ENCODE measurements at regions not wholly inside any gene's neighbourhood (a gene's known extent, or its start where the extent isn't known, plus 50 kb on each side); places are given as distances from the start of the nearest gene placed in this dataset.

DNA sequence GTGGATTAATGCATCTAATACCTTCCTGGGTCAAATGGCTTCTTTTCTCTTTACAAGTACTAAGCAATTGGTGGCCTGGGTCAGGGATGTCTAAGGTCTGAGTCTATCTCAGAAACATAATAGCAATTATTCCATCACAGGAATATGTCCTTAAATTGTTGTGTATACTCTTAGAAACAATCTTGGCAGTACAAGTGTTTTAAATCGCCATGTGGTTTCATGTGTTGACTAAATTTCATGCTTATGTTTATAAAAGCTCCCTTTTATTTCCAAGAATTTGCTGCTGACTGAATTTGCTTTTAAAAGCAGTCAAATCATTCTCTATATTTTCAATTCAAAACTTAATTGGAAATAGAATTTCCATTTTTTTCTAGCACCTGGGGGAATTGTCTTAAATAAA is 125.3 kb upstream of the PACRGL start:
- WGBS, 2 donors: 70 to 83% methylated on average over 1 of the region's 1 CpG
- TF ChIP-seq, protein P1, sequence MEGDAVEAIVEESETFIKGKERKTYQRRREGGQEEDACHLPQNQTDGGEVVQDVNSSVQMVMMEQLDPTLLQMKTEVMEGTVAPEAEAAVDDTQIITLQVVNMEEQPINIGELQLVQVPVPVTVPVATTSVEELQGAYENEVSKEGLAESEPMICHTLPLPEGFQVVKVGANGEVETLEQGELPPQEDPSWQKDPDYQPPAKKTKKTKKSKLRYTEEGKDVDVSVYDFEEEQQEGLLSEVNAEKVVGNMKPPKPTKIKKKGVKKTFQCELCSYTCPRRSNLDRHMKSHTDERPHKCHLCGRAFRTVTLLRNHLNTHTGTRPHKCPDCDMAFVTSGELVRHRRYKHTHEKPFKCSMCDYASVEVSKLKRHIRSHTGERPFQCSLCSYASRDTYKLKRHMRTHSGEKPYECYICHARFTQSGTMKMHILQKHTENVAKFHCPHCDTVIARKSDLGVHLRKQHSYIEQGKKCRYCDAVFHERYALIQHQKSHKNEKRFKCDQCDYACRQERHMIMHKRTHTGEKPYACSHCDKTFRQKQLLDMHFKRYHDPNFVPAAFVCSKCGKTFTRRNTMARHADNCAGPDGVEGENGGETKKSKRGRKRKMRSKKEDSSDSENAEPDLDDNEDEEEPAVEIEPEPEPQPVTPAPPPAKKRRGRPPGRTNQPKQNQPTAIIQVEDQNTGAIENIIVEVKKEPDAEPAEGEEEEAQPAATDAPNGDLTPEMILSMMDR (IDR thresholded peaks at IDR 0.05): no peak
- no peak for TF ChIP-seq POLR2A (IDR thresholded peaks at IDR 0.05)
- Histone ChIP-seq H3K9me3 (no peaks in the 10 kb centered on the region), H3K4me3 (no peak overlapping the region), H3K36me3 (no peaks in the 10 kb centered on the region), H3K27ac (no peak overlapping the region), H3K4me1 (no peaks in the 10 kb centered on the region), H3K27me3 (no peaks in the 10 kb centered on the region)
- intact Hi-C loops (cut with DNase I): no loop called here
- no peak for DNase-seq

- Histone ChIP-seq H3K4me1 (no peaks in the 10 kb centered on the region), H3K27me3 (no peaks in the 10 kb centered on the region), H3K36me3 (no peaks in the 10 kb centered on the region), H3K27ac (no peak overlapping the region), H3K4me3 (no peak overlapping the region), H3K9me3 (no peaks in the 10 kb centered on the region)
- intact Hi-C loops (cut with DNase I): no loop called here
- no peak for DNase-seq
- TF ChIP-seq, protein P1 (IDR thresholded peaks at IDR 0.05): no peak
- no peak for TF ChIP-seq POLR2A (IDR thresholded peaks at IDR 0.05)
- WGBS, 2 donors: 80 to 82% methylated on average over 5 of the region's 5 CpGs
Observed at GRCh38 chr4:20575486-20575885, 124.8 kb upstream of the PACRGL start.

- Histone ChIP-seq H3K4me1 (no peaks in the 10 kb centered on the region), H3K27ac (no peak overlapping the region), H3K9me3 (no peaks in the 10 kb centered on the region), H3K36me3 (no peaks in the 10 kb centered on the region), H3K27me3 (no peaks in the 10 kb centered on the region), H3K4me3 (no peak overlapping the region)
- TF ChIP-seq POLR2A (IDR thresholded peaks at IDR 0.05): no peak
- TF ChIP-seq, protein P1 (IDR thresholded peaks at IDR 0.05): no peak
- intact Hi-C loops (cut with DNase I): no loop called here
- no peak for DNase-seq
Observed at GRCh38 chr4:20576861-20577260, 123.4 kb upstream of the PACRGL start.

DNA sequence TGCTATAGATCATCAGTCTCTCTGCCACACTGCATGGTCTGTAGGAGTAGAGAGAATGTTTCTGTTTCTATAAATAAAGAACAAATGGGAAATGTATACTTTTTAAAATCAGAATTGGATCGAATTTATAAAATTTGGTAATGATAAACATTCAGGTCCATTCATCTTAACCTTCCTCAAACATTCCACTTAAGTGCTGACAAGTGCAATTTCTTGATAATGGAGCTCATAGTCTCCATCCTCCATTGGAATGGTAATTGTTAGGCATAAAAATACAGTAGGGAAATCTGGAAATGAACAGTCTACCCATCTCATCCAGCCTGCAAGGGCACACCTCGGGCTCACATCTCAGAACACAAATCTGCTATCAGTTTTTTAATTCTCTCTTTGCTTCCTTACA is 122.6 kb upstream of the PACRGL start:
- H3K27me3 ChIP-seq: no peaks in the 10 kb centered on the region
- no peak for DNase-seq
- H3K36me3 ChIP-seq: no peaks in the 10 kb centered on the region
- no peaks in the 10 kb centered on the region for H3K9me3 ChIP-seq
- H3K4me3 ChIP-seq: no peak overlapping the region
- TF ChIP-seq, protein P1 (IDR thresholded peaks at IDR 0.05): no peak
- TF ChIP-seq POLR2A (IDR thresholded peaks at IDR 0.05): no peak
- intact Hi-C loops (cut with DNase I): no loop called here
- 54 to 72% methylated on average over 2 of the region's 2 CpGs for WGBS, 2 donors
- H3K4me1 ChIP-seq: no peaks in the 10 kb centered on the region
- no peak overlapping the region for H3K27ac ChIP-seq

DNA sequence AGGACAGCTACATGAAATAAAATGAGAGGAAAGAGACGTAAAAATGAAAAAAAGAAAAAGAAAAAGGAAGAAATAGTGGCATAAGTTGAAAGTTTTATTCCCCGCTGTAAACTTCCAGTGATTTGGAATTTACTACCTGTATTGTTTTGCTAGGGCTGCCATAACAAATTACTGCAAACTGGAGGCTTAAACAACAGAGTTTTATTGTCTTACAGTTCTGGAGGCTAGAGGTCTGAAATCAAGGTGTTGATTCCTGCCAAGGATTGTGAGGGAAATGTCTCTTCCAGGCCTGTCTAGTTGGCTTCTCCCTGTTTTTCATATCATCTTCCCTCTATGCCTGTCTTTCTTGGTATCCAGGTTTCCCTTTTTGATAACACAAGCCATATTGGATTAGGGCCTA is 119.4 kb upstream of the PACRGL start:
- Histone ChIP-seq H3K27me3 (no peaks in the 10 kb centered on the region), H3K4me3 (no peak overlapping the region), H3K27ac (no peak overlapping the region), H3K4me1 (no peaks in the 10 kb centered on the region), H3K36me3 (no peaks in the 10 kb centered on the region), H3K9me3 (no peaks in the 10 kb centered on the region)
- no peak for DNase-seq
- 84 to 97% methylated on average over 2 of the region's 2 CpGs for WGBS, 2 donors
- no peak for TF ChIP-seq POLR2A (IDR thresholded peaks at IDR 0.05)
- TF ChIP-seq, protein P1 (IDR thresholded peaks at IDR 0.05): no peak
- intact Hi-C loops (cut with DNase I): no loop called here
